Trophoblast cell (in vitro differentiated cells and primary cell): ENCODE measurements at regions not wholly inside any gene's neighbourhood (a gene's known extent, or its start where the extent isn't known, plus 50 kb on each side); places are given as distances from the start of the nearest gene placed in this dataset.
A peak's percentile ranks its signal among the peaks of the same experiment; 100 is the strongest.
"Not testable (repeated sequence)": the region's sequence is repeated elsewhere in the genome, so short reads cannot be mapped to it uniquely, and the experiment has no call there.

Source experiments
- DNase-seq, 2 donors: peaks; one replicate each; pipeline ENCODE4 v3.0.0-alpha.2; 2016
- H2AFZ ChIP-seq: 2 replicates; pipeline ENCODE4 v1.6.1; 2013; ENCODE audit warnings: low read length, moderate library complexity, mild to moderate bottlenecking; ENCODE audit not compliant: insufficient read depth, poor library complexity
- H2AK5ac ChIP-seq: 2 replicates; pipeline ENCODE4 v1.6.1; 2013; ENCODE audit warnings: mild to moderate bottlenecking, low read length
- H2BK120ac ChIP-seq: 2 replicates; pipeline ENCODE4 v1.6.1; 2013; ENCODE audit warnings: low read length, mild to moderate bottlenecking, moderate library complexity; ENCODE audit not compliant: insufficient read depth, poor library complexity
- H2BK12ac ChIP-seq: 2 replicates; pipeline ENCODE4 v1.6.1; 2013; ENCODE audit warnings: mild to moderate bottlenecking, low read length, moderate library complexity
- H2BK5ac ChIP-seq: 2 replicates; pipeline ENCODE4 v1.6.1; 2013; ENCODE audit warnings: low read length, low read depth, moderate library complexity, mild to moderate bottlenecking; ENCODE audit not compliant: poor library complexity
- H3K14ac ChIP-seq: 2 replicates; pipeline ENCODE4 v1.6.1; 2013; ENCODE audit warnings: mild to moderate bottlenecking, low read length
- H3K18ac ChIP-seq: 2 replicates; pipeline ENCODE4 v1.6.1; 2013; ENCODE audit warnings: mild to moderate bottlenecking, low read length
- H3K23ac ChIP-seq: 2 replicates; pipeline ENCODE4 v1.6.1; 2013; ENCODE audit warnings: low read length
- H3K27ac ChIP-seq: 2 replicates; pipeline ENCODE4 v1.5.1; 2013; ENCODE audit warnings: low read depth, mild to moderate bottlenecking, inconsistent platforms, low read length, moderate library complexity
- H3K27me3 ChIP-seq: 2 replicates; pipeline ENCODE4 v1.6.1; 2013; ENCODE audit warnings: inconsistent platforms, mild to moderate bottlenecking, low read length, moderate library complexity; ENCODE audit not compliant: insufficient read depth
- H3K36me3 ChIP-seq, 2 experiments: 1 replicate in 1 of 2; 2 replicates in 1 of 2; pipeline ENCODE4 v1.6.1; 2013; ENCODE audit warnings: low read length in 2 of 2, mild to moderate bottlenecking in 2 of 2, moderate library complexity in 1 of 2; ENCODE audit not compliant: insufficient read depth in 2 of 2, control insufficient read depth in 1 of 2
- H3K4ac ChIP-seq: 2 replicates; pipeline ENCODE4 v1.6.1; 2013; ENCODE audit warnings: low read depth, mild to moderate bottlenecking, low read length, moderate library complexity
- H3K4me1 ChIP-seq, 2 experiments: 1 replicate in 1 of 2; 2 replicates in 1 of 2; pipeline ENCODE4 v1.6.1; 2013; ENCODE audit warnings: low read length in 2 of 2, mild to moderate bottlenecking in 2 of 2, moderate library complexity in 1 of 2; ENCODE audit not compliant: insufficient read depth in 2 of 2, control insufficient read depth in 1 of 2
- H3K4me2 ChIP-seq: 2 replicates; pipeline ENCODE4 v1.6.1; 2013; ENCODE audit warnings: inconsistent platforms, mild to moderate bottlenecking, low read length, moderate library complexity
- H3K4me3 ChIP-seq: 2 replicates; pipeline ENCODE4 v1.5.1; 2013; ENCODE audit warnings: mild to moderate bottlenecking, low read depth, low read length, inconsistent platforms
- H3K79me1 ChIP-seq: one replicate; pipeline ENCODE4 v1.6.1; 2013; ENCODE audit warnings: low read length
- H3K79me2 ChIP-seq: 2 replicates; pipeline ENCODE4 v1.6.1; 2013; ENCODE audit warnings: low read length, mild to moderate bottlenecking; ENCODE audit not compliant: control insufficient read depth, insufficient read depth, poor library complexity
- H3K9ac ChIP-seq: 2 replicates; pipeline ENCODE4 v1.6.1; 2013; ENCODE audit warnings: mild to moderate bottlenecking, low read length
- H3K9me3 ChIP-seq: 2 replicates; pipeline ENCODE4 v1.6.1; 2013; ENCODE audit warnings: low read depth, mild to moderate bottlenecking, control low read depth, inconsistent platforms, low read length; ENCODE audit not compliant: insufficient read depth
- H4K12ac ChIP-seq: 2 replicates; pipeline ENCODE4 v1.6.1; 2013; ENCODE audit warnings: low read depth, mild to moderate bottlenecking, low read length, moderate library complexity
- H4K8ac ChIP-seq: 2 replicates; pipeline ENCODE4 v1.6.1; 2013; ENCODE audit warnings: low read depth, mild to moderate bottlenecking, low read length, moderate library complexity
- H4K91ac ChIP-seq: one replicate; pipeline ENCODE4 v1.6.1; 2013; ENCODE audit warnings: low read depth, mild to moderate bottlenecking, low read length, moderate library complexity
- WGBS: extraction: QIAGEN DNeasy Blood & Tissue Kit; methylation state at CpG from one replicate; pipeline ENCODE4 v1.1.7; 2013; ENCODE audit warnings: missing lambda C conversion rate; ENCODE audit not compliant: insufficient read length, insufficient coverage; ENCODE audit errors: extremely low coverage; 5-methylcytosine and 5-hydroxymethylcytosine counted together

DNA sequence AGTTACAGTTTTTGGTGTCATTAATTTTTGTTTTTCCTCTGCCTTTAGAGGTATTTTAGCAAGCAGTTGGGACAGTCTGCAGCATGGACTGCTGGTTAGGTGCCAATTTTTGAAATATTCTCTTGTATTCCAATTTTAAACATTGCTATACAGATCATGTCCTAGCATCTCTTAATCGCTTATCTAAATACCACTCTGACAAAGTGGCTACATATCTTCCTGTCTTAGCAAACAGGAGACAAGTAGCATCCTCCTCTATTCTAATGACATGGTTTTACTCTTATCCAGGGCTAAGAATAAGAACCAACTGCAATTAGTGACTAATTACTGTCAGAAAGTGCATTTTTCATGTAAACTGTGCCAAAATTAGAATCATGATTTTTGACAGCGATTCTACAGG lies 117.8 kb upstream of the ATP2B1 start:
- no CpG with 5 or more reads among the region's 2 CpGs for WGBS
- no peak overlapping the region for H2AFZ ChIP-seq
- no peak overlapping the region for H4K8ac ChIP-seq
- H3K4ac ChIP-seq: no peak overlapping the region
- H2AK5ac ChIP-seq: no peak overlapping the region
- DNase-seq: no peak
- peaks cover 0 to 15% of the 10 kb centered on the region in 2 experiments for H3K4me1 ChIP-seq
- H2BK120ac ChIP-seq: peak overlapping the region; percentile 24
- H3K4me2 ChIP-seq: no peak overlapping the region
- peaks cover 28% of the 10 kb centered on the region for H3K79me1 ChIP-seq
- H3K9ac ChIP-seq: no peak overlapping the region
- H3K18ac ChIP-seq: no peak overlapping the region
- H3K36me3 ChIP-seq: no peaks in the 10 kb centered on the region
- H4K91ac ChIP-seq: no peak overlapping the region
- no peak overlapping the region for H3K4me3 ChIP-seq
- H4K12ac ChIP-seq: no peak overlapping the region
- H3K27ac ChIP-seq: peak overlapping the region; percentile 87
- H3K23ac ChIP-seq: no peak overlapping the region
- no peaks in the 10 kb centered on the region for H3K9me3 ChIP-seq
- H2BK12ac ChIP-seq: no peak overlapping the region
- no peak overlapping the region for H2BK5ac ChIP-seq
- H3K27me3 ChIP-seq: no peaks in the 10 kb centered on the region
- no peaks in the 10 kb centered on the region for H3K79me2 ChIP-seq
- no peak overlapping the region for H3K14ac ChIP-seq

DNA sequence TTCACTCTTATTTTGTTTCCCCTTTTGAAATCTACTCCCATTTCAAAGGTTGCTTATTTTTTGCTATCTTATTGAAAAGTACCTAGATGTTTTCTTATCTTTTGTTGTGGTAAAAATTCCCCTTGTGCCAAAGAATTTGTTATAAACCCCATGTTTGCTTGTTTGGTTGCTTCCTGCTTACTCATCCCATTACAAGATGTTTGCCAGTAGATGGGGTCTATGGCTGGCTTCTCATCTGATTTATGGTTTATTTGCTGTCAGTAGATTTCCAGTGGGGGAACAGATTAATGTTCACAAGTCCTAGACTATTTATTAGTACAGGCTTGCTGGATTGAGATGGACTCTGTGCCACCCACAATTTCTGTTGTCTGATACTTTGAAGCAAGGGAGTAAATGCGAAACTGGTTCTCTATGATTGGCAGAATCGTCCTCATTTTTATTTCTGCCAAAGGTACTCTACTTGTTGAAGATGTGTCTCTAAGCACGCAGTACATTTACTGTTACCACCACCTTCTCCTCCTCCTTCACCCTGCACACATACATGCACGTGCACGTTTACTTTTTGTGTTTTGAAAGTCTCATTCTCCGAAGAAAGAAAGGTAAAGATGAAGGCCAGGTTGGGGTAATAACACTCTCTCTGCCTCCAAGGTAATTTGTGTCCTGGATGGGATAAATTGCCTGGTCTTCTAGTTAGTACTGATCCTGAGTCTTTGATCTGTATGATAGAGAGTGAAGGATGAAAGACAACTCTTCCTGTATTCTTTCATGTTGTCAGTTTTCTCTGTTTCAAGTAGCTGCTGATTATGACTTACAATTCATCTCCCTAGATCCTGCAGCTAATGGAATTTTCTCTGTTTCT lies 117.2 kb upstream of the ATP2B1 start:
- Histone ChIP-seq H3K23ac (no peak overlapping the region), H2AK5ac (no peak overlapping the region), H3K14ac (peak overlapping the region; percentile 61), H3K27ac (peak overlapping the region; percentile 87), H3K79me2 (no peaks in the 10 kb centered on the region), H3K79me1 (peaks cover 26% of the 10 kb centered on the region), H3K9me3 (no peaks in the 10 kb centered on the region), H3K9ac (no peak overlapping the region), H3K27me3 (no peaks in the 10 kb centered on the region), H3K4ac (peak overlapping the region; percentile 47), H3K4me3 (no peak overlapping the region), H3K4me2 (no peak overlapping the region), H4K91ac (peak overlapping the region; percentile 32), H2BK120ac (peak overlapping the region; percentile 80), H2BK12ac (no peak overlapping the region), H3K36me3 (no peaks in the 10 kb centered on the region), H4K12ac (no peak overlapping the region), H3K18ac (no peak overlapping the region), H4K8ac (no peak overlapping the region), H2AFZ (no peak overlapping the region), H2BK5ac (peak overlapping the region; percentile 77), H3K4me1 (peaks cover 0 to 13% of the 10 kb centered on the region in 2 experiments)
- no peak for DNase-seq
- WGBS: no CpG with 5 or more reads among the region's 6 CpGs

- no peak overlapping the region for H2BK5ac ChIP-seq
- H4K12ac ChIP-seq: no peak overlapping the region
- H3K79me1 ChIP-seq: peaks cover 21% of the 10 kb centered on the region
These were observed 116.2 kb upstream of the ATP2B1 start for GRCh38 chr12:89824822-89825221.

DNA sequence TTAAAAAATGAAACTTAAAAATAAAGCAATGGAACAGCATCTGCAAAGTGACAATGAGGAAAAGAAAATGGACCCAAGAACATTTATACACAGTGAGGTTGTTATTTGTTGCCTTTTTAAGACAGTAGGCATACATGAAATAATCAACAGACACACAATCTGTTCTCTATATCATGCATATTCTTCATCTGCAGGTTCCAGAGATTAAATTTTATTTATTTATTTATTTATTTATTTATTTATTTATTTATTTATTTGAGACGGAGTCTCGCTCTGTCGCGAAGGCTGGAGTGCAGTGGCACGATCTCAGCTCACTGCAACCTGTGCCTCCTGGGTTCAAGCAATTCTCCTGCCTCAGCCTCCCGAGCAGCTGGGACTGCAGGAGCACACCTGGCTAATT lies 114.4 kb upstream of the ATP2B1 start:
- not testable (repeated sequence) for H3K14ac ChIP-seq, H3K18ac ChIP-seq, H3K9me3 ChIP-seq, H4K12ac ChIP-seq, H2AFZ ChIP-seq, H2AK5ac ChIP-seq, H3K4me3 ChIP-seq, H3K27ac ChIP-seq, H2BK120ac ChIP-seq, H3K4ac ChIP-seq, H4K8ac ChIP-seq, DNase-seq, H3K79me2 ChIP-seq, H3K27me3 ChIP-seq, H2BK5ac ChIP-seq, H4K91ac ChIP-seq, H3K23ac ChIP-seq, H3K9ac ChIP-seq, H3K4me1 ChIP-seq, H3K36me3 ChIP-seq, H3K4me2 ChIP-seq
- WGBS: no CpG with 5 or more reads among the region's 6 CpGs
- H3K79me1 ChIP-seq: peaks cover 16% of the 10 kb centered on the region
- peak overlapping the region; percentile 84 for H2BK12ac ChIP-seq

More at GRCh38 chr12:89824822-89825221, 116.2 kb upstream of the ATP2B1 start:
- Histone ChIP-seq H2BK120ac (no peak overlapping the region), H3K36me3 (no peaks in the 10 kb centered on the region), H2BK12ac (no peak overlapping the region), H3K18ac (no peak overlapping the region), H3K4me3 (no peak overlapping the region), H3K27me3 (no peaks in the 10 kb centered on the region), H2AK5ac (no peak overlapping the region), H3K4me2 (no peak overlapping the region), H3K9ac (no peak overlapping the region), H3K4ac (no peak overlapping the region), H3K9me3 (no peaks in the 10 kb centered on the region), H3K79me2 (no peaks in the 10 kb centered on the region), H4K8ac (no peak overlapping the region), H3K27ac (no peak overlapping the region), H2AFZ (no peak overlapping the region), H4K91ac (no peak overlapping the region), H3K14ac (no peak overlapping the region), H3K4me1 (peaks cover 0 to 9% of the 10 kb centered on the region in 2 experiments), H3K23ac (no peak overlapping the region)
- WGBS: no CpG with 5 or more reads among the region's 2 CpGs
- no peak for DNase-seq
